ENCODE measurements at regions not wholly inside any gene's neighbourhood (a gene's known extent, or its start where the extent isn't known, plus 50 kb on each side); places are given as distances from the start of the nearest gene placed in this dataset.

GRCh38 chr5:3103262-3103811, 351.9 kb upstream of the IRX2 start:
- no TSS peak for BruUV-seq (replicated peaks)
- H2AFZ ChIP-seq: no peak overlapping the region
- intact Hi-C loops (cut with micrococcal nuclease; ENCODE audit: unreplicated experiment): no loop called here
- H4K20me1 ChIP-seq (ENCODE audit: insufficient read depth): no peaks in the 10 kb centered on the region
- no peaks in the 10 kb centered on the region for H3F3A ChIP-seq (ENCODE audit: insufficient read depth, low read depth)
- no peaks in the 10 kb centered on the region for H3K9me2 ChIP-seq (ENCODE audit: insufficient read depth)
- no peak overlapping the region for H3K27ac ChIP-seq
- ChIA-PET POLR2A (ENCODE audit: unreplicated experiment) (no interaction called here), CTCF (no interaction called here)
- H3K27me3 ChIP-seq (ENCODE audit: insufficient read depth, low read depth): peaks cover 96% of the 10 kb centered on the region
- DNase-seq: no peak
- no peak overlapping the region for H3K4me3 ChIP-seq
- H3K4me1 ChIP-seq (replicated peaks; ENCODE audit: insufficient read depth): no peaks in the 10 kb centered on the region
- H3K36me3 ChIP-seq (ENCODE audit: low read depth): no peaks in the 10 kb centered on the region
- no peak overlapping the region for H3K4me2 ChIP-seq
- H3K79me2 ChIP-seq (ENCODE audit: low read depth): no peaks in the 10 kb centered on the region
- TF ChIP-seq EZH2 (IDR thresholded peaks at IDR 0.05; ENCODE audit: low read depth): no peak; the same call in 1 of the 2 replicates
- TF ChIP-seq, protein P1, sequence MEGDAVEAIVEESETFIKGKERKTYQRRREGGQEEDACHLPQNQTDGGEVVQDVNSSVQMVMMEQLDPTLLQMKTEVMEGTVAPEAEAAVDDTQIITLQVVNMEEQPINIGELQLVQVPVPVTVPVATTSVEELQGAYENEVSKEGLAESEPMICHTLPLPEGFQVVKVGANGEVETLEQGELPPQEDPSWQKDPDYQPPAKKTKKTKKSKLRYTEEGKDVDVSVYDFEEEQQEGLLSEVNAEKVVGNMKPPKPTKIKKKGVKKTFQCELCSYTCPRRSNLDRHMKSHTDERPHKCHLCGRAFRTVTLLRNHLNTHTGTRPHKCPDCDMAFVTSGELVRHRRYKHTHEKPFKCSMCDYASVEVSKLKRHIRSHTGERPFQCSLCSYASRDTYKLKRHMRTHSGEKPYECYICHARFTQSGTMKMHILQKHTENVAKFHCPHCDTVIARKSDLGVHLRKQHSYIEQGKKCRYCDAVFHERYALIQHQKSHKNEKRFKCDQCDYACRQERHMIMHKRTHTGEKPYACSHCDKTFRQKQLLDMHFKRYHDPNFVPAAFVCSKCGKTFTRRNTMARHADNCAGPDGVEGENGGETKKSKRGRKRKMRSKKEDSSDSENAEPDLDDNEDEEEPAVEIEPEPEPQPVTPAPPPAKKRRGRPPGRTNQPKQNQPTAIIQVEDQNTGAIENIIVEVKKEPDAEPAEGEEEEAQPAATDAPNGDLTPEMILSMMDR (conservative IDR thresholded peaks at IDR 0.05): no peak
- no peaks in the 10 kb centered on the region for H3K9me3 ChIP-seq (ENCODE audit: insufficient read depth, low read depth)

DNA sequence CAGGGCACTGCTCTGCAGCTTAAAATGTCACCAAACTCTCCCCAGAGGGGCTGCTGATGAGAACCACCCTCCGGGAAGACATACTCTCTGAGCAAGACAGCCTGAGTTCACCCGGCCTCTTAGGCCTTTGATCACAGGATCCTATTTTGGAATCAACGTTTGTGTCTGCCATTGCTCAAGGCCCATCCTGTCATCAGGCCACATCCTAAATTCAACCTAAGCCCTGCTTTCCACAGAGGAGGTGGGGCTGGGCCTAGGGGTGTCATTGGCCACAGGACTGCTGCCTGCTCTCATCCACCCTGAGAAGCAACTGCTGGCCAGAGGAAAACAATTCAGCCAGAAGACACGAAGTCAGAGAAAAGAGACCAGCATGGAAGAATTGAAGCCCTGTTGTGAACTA, 351.1 kb upstream of the IRX2 start:
- ChIA-PET POLR2A (ENCODE audit: unreplicated experiment) (no interaction called here), CTCF (no interaction called here)
- Histone ChIP-seq H3K27ac (no peak overlapping the region), H3K9me2 (ENCODE audit: insufficient read depth) (no peaks in the 10 kb centered on the region), H3F3A (ENCODE audit: insufficient read depth, low read depth) (no peaks in the 10 kb centered on the region), H3K4me2 (no peak overlapping the region), H3K36me3 (ENCODE audit: low read depth) (no peaks in the 10 kb centered on the region), H3K4me1 (replicated peaks; ENCODE audit: insufficient read depth) (no peaks in the 10 kb centered on the region), H3K4me3 (no peak overlapping the region), H3K27me3 (ENCODE audit: insufficient read depth, low read depth) (peaks cover 96% of the 10 kb centered on the region), H4K20me1 (ENCODE audit: insufficient read depth) (no peaks in the 10 kb centered on the region), H3K79me2 (ENCODE audit: low read depth) (no peaks in the 10 kb centered on the region), H2AFZ (no peak overlapping the region), H3K9me3 (ENCODE audit: insufficient read depth, low read depth) (no peaks in the 10 kb centered on the region)
- DNase-seq: no peak
- intact Hi-C loops (cut with micrococcal nuclease; ENCODE audit: unreplicated experiment): no loop called here
- BruUV-seq (replicated peaks): no TSS peak
- TF ChIP-seq EZH2 (IDR thresholded peaks at IDR 0.05; ENCODE audit: low read depth): no peak
- TF ChIP-seq, protein P1 (conservative IDR thresholded peaks at IDR 0.05): no peak

DNA sequence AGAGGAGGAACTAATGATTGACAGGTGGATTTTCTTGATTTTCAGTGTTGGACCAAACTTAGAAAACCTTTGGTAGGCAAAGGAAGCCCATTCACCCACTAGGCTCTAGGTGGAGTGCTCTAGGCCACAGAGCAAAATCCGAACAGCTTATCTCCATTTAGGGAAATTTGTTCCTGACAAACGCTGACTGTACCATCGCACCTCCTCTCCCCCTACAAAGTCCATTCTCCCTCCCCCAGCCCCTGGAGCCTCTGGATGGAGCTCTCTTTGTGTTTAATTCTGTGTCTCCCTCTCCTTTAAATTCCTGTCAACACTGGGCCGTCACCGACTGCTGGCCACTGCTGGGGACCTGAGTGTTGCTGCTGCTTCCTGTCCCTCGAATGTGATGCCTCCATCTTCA, 350.1 kb upstream of the IRX2 start:
- Histone ChIP-seq H3K79me2 (ENCODE audit: low read depth) (no peaks in the 10 kb centered on the region), H3F3A (ENCODE audit: insufficient read depth, low read depth) (no peaks in the 10 kb centered on the region), H3K9me2 (ENCODE audit: insufficient read depth) (no peaks in the 10 kb centered on the region), H3K27me3 (ENCODE audit: insufficient read depth, low read depth) (peaks cover 96% of the 10 kb centered on the region), H3K4me2 (no peak overlapping the region), H4K20me1 (ENCODE audit: insufficient read depth) (no peaks in the 10 kb centered on the region), H3K27ac (no peak overlapping the region), H2AFZ (no peak overlapping the region), H3K4me3 (no peak overlapping the region), H3K9me3 (ENCODE audit: insufficient read depth, low read depth) (no peaks in the 10 kb centered on the region), H3K4me1 (replicated peaks; ENCODE audit: insufficient read depth) (no peaks in the 10 kb centered on the region), H3K36me3 (ENCODE audit: low read depth) (no peaks in the 10 kb centered on the region)
- ChIA-PET POLR2A (ENCODE audit: unreplicated experiment) (no interaction called here), CTCF (no interaction called here)
- DNase-seq: no peak
- intact Hi-C loops (cut with micrococcal nuclease; ENCODE audit: unreplicated experiment): no loop called here
- TF ChIP-seq EZH2 (IDR thresholded peaks at IDR 0.05; ENCODE audit: low read depth): no peak
- TF ChIP-seq, protein P1 (conservative IDR thresholded peaks at IDR 0.05): no peak
- BruUV-seq (replicated peaks): no TSS peak
